GM21619 (cell line): ENCODE measurements at regions not wholly inside any gene's neighbourhood (a gene's known extent, or its start where the extent isn't known, plus 50 kb on each side); places are given as distances from the start of the nearest gene placed in this dataset.
"Not testable (repeated sequence)": the region's sequence is repeated elsewhere in the genome, so short reads cannot be mapped to it uniquely, and the experiment has no call there.

Experiments used
- ATAC-seq: cut with Tn5 transposase; IDR thresholded peaks from one replicate; pipeline ENCODE4 v1.9.1; 2021; ENCODE audit not compliant: unreplicated experiment

GRCh38 chr1:173300061-173301044 lies 93.2 kb upstream of the TNFSF4 start:
- no peak for ATAC-seq

GRCh38 chr1:173301507-173301906 lies 94.4 kb upstream of the TNFSF4 start:
- no peak for ATAC-seq

GRCh38 chr1:173302366-173302765 lies 95.2 kb upstream of the TNFSF4 start:
- ATAC-seq = no peak

GRCh38 chr1:173302890-173303829 lies 96.0 kb upstream of the TNFSF4 start:
- ATAC-seq = no peak

- no peak for ATAC-seq
Measured at GRCh38 chr1:173303984-173304383, 96.9 kb upstream of the TNFSF4 start.

- no peak for ATAC-seq
Measured at GRCh38 chr1:173304529-173305227, 97.5 kb upstream of the TNFSF4 start.

- no peak for ATAC-seq
Measured at GRCh38 chr1:173307845-173308244, 100.7 kb upstream of the TNFSF4 start.

GRCh38 chr1:173314656-173315055 lies 107.5 kb upstream of the TNFSF4 start:
- no peak for ATAC-seq

GRCh38 chr1:173315296-173315695 lies 108.2 kb upstream of the TNFSF4 start:
- ATAC-seq = no peak

- no peak for ATAC-seq
Measured at GRCh38 chr1:173318788-173319187, 111.7 kb upstream of the TNFSF4 start.

GRCh38 chr1:173324352-173324751 lies 117.2 kb upstream of the TNFSF4 start:
- ATAC-seq = not testable (repeated sequence)

GRCh38 chr1:173327987-173328386 lies 120.9 kb upstream of the TNFSF4 start:
- ATAC-seq = not testable (repeated sequence)

- ATAC-seq = no peak
Measured at GRCh38 chr1:173328961-173329360, 121.8 kb upstream of the TNFSF4 start.

GRCh38 chr1:173329726-173330125 lies 122.6 kb upstream of the TNFSF4 start:
- no peak for ATAC-seq

GRCh38 chr1:173330149-173330951 lies 123.2 kb upstream of the TNFSF4 start:
- no peak for ATAC-seq

GRCh38 chr1:173330952-173331548 lies 123.9 kb upstream of the TNFSF4 start:
- ATAC-seq = not testable (repeated sequence)

- ATAC-seq = no peak
Measured at GRCh38 chr1:173332026-173332425, 124.9 kb upstream of the TNFSF4 start.

- peak; percentile 81 for ATAC-seq
Measured at GRCh38 chr1:173333581-173333980, 126.5 kb upstream of the TNFSF4 start.

GRCh38 chr1:173337126-173337525 lies 130.0 kb upstream of the TNFSF4 start:
- no peak for ATAC-seq

GRCh38 chr1:173341307-173341706 lies 134.2 kb upstream of the TNFSF4 start:
- no peak for ATAC-seq
